ACHN (cell line): ENCODE measurements at regions not wholly inside any gene's neighbourhood (a gene's known extent, or its start where the extent isn't known, plus 50 kb on each side); places are given as distances from the start of the nearest gene placed in this dataset.
"Not testable (repeated sequence)": the region's sequence is repeated elsewhere in the genome, so short reads cannot be mapped to it uniquely, and the experiment has no call there.

ENCODE experiments used
- DNase-seq: peaks from one replicate; pipeline ENCODE4 v3.0.0-alpha.2; 2015
- in situ Hi-C: cut with HindIII; loops from 2 replicates; pipeline ENCODE4 v1.10.0; 2017; ENCODE audit warnings: low sequenced_read_pairs, low pct_ligation_motif_present, low pct_unique_long_range_greater_than_20kb

DNA sequence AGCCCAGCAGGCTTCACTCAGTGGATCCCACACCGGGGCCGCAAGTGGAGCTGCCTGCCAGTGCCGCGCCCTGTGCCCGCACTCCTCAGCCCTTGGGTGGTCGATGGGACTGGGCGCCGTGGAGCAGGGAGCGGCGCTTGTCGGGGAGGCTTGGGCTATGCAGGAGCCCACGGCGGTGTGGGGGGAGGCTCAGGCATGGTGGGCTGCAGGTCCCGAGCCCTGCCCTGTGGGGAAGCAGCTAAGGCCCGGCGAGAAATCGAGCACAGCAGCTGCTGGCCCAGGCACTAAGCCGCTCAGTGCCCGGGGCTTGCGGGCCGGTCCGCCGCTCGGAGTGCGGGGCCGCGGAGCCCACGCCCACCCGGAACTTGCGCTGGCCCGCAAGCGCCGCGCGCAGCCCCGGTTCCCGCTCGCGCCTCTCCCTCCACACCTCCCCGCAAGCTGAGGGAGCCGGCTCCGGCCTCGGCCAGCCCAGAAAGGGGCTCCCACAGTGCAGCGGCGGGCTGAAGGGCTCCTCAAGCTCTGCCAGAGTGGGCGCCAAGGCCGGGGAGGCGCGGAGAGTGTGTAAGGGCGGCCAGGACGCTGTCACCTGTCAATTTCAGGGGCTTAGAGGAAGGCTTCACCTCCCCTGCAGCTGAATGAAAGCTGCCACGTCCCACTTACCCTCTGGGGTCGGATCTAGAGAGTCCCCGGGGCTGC is 157.3 kb downstream of the LY86 start:
- DNase-seq, in situ Hi-C loops: not testable (repeated sequence)

DNA sequence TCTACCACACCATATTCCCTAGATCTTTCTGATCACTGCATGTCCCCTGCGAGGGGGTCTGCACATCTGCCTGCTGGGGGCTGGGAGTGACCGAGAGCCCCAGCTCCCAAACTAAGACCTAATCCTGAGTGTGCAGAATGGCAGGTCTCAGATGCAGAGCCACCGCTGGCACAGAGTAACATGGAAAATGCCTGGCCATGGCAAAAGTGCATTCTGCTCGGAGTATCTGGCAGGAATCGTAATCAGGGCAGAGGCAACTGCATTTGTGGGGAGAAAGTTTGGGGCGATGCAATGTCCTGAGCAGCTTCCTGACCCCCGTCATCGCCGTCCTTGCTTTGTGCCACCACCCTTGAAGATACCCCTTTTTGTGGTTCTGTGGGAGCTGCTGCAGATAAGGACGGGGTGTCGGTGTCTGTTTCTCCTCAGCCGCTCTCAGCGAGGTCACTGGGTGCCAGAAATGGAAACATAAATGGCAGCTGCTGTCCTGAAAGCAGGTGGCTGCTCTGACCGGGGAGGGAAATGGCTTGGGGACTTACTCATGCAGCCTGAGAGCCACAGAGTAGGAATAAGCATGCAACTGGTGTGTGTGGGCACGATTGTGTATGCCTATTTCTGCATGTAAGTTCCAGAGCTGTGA is 157.9 kb downstream of the LY86 start:
- in situ Hi-C loops: no loop called here

DNA sequence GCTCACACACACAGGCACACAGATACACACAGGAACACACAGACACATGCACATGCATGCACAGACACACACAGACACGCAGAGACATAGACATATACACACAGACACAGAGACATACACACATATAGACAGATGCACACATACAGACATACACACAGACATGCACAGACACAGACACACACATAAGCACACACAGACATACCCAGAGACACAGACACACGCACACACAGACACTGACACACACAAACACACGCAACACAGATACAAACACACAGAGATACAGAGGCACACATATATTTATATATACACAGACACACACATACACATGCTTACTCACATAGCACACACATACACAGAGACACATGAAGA is 158.4 kb downstream of the LY86 start:
- DNase-seq: no peak
- in situ Hi-C loops: no loop called here

More for the DNA sequence above, 157.9 kb downstream of the LY86 start:
- no peak for DNase-seq

DNA sequence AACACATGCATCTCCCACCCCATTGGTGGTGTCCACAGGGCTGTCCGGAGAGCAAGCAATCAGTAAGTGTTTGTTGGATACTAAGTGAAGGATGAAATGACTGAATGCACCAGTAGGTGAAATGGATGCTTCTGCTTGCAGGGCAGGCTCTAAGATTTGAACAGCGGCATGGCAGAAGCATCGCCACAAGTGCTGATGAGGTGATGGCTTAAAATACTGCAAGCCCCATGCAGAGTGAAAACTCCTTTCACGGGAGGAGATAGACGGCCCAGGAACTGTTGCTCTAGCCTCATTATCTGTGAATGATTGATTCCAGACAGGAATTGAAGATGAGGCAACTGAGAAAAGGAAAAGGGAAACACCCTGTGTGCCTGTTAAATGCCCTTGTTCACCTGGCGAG is 158.9 kb downstream of the LY86 start:
- DNase-seq: no peak
- in situ Hi-C loops: no loop called here

DNA sequence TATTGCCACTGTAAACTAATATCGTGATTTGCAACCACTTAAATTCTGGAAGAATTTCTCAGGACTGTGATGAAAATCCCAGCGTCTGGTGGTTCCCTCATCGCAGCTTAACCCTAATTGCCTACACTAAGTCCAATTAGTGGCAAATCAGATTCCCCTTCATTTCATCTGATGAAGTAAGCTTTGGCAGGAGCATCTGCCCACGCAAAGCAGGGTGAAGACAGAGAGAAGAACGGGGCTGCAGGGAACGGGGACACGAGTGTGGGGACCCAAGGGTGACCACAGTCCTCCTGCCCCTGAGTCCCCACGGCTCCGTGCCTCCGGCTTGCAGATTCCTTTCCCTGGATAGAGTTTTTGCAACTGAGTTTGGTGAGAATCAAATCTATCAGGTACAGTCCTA is 159.5 kb downstream of the LY86 start:
- DNase-seq: no peak
- in situ Hi-C loops: no loop called here

DNA sequence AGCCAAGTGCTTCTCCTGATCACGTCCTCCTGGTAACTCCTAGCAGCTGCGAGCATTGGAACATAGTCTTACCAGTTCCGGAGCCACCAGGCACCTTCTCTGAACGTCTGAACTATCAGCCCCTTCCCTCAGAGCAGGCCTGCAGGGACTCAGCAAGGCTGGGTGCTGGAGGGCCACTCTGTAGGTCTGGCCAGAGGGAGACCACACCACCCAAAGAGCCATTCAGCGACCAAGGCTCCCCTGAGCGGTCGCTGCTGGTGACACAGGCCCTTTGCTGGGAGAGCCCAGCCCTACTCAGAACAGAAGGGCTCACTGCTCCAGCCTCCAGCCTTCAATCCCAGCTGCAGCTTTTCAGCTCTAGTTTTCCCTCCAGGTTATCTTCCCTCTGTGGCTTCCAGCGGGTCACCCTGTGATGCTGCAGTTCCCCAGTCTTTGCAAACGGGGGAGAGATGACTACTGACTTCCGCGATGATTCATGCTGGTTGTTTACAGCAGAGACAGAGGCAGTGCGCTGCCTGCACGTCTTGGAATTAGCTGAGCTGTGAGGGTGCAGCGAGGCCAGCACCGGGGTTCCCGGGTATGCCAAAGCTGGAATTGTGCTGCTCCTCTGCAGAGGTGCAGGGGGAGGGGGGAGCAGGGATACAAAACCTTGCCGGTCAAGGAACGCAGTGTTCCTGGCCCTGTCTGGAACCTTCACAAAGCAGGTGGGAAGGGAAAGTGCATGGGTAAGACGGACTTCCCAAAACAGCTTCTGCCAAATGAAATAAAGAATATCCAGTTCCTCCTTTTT is 161.4 kb downstream of the LY86 start:
- DNase-seq: peak; percentile 64
- in situ Hi-C loops: no loop called here

DNA sequence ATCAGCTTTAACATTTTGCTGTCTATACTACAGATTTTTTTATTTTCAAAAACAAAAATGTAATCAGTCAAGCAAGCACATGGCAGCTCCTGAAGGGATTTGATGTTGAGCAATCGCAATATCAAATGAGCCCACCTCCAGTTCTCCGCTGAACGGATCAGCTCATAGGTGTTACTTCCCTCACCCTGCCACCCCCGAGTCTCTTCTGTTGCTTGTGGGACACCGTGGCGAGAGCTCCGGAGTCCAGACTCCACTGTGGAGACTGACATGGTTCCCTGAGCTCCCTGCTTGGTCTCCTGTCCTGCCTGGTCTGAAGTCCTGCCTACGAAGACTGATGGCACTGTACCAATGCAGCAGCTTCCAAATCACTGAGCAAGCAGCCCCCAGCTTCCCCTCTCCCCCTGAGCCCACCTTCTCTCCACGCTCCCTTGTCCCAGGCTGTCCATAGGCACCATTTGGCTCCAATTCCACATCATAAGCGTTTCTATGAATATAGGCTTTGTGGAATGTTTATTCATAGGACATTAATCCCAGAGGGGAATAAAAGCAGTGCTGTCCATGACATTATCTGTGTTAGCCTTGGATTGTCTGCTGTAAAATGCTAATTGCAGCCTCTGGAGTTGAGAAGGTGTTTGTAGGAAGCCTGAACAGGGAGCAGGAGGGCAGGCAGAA is 162.2 kb downstream of the LY86 start:
- no peak for DNase-seq
- in situ Hi-C loops: no loop called here

DNA sequence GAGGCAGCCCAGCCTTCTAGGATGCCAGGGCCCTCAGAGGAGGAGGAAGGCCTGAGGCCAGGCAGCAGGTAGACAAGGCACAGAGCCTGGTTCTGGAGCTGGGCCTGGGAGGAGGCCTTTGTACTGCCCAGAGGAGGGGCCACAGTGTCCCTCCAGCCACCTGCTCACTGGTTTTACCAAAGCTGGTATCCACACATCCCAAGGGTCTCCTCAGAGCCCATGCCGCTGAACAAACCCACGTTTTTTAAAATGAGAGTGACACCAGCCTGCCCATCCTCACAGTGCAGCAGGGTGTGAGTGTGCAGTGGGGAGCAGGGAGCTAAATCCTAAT is 162.7 kb downstream of the LY86 start:
- in situ Hi-C loops: no loop called here
- DNase-seq: no peak

DNA sequence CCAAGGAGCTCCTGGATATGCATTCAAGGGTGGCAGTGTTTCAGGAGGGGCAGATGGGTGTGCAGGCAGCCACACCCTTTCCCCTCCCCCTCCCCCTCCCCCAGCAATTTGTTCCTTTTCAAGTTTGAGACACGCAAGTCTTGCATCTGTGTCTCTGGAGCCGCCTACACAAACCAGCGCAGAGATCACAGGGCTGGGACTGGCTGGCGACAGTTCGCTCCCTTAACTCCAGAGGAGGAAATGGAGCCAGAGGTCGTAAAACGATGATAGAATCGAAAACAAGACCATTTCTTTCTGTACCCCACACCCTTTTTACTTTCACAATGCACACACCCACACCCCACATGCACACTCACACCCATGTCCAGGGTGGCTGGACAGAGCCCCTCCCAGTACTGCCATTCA is 163.1 kb downstream of the LY86 start:
- DNase-seq: no peak
- in situ Hi-C loops: no loop called here

DNA sequence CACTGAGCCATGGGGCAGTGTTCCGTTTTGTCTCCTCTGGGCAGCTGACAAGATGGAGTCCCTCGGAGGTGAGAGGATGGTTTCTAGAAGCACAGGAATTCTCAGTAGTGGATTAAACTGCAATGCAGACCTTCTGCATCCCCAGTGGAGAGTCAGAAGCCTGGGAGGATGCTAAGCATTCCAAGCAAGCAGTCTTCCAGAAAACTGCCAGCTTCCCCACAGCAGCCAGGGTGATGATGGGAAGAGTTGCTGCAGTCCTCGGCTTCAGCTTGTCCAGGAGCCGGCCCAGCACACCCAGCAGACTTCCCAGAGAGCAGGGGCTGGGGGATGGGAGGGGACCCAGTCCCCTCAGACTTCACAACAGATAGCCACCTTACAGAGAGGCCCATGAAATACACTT is 163.6 kb downstream of the LY86 start:
- peak; percentile 82 for DNase-seq
- in situ Hi-C loops: no loop called here

DNA sequence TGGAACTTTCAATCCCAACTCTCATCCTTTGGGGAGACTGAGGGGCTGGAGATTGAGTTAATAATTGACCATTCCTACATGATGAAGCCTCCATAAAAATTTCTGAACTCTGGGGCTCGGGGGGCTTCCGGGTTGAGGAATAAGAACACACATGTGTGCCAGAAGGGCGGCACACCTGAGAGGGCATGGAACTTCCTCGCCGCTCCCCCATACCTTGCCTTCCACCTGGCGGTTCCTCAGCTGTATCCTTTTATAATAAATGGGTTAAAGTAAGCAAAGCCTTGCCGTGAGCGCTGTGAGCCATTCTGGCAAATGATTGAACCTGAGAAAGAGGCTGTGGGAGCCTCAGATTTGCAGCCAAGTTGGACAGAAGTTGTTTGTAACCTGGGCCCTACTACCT is 164.8 kb downstream of the LY86 start:
- in situ Hi-C loops: no loop called here
- DNase-seq: no peak

DNA sequence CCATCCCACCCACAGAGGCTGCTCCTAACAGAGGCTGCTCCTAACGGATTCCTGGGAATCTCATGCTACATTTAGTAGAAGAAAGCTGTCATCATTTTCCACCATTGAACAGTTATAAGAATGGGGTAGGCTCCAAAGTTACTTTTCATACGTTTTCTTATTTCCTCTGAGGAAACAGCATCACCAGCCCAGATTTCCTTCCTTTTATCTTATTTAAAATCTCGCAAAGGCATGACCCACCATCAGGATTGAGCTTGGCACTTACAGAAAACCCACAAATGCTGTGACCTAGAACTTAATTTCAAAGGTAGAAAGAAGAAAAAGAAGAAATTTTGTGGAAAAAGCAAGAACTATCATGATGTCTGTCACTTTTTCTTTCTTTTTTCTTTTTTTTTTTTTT is 168.0 kb downstream of the LY86 start:
- in situ Hi-C loops: no loop called here

DNA sequence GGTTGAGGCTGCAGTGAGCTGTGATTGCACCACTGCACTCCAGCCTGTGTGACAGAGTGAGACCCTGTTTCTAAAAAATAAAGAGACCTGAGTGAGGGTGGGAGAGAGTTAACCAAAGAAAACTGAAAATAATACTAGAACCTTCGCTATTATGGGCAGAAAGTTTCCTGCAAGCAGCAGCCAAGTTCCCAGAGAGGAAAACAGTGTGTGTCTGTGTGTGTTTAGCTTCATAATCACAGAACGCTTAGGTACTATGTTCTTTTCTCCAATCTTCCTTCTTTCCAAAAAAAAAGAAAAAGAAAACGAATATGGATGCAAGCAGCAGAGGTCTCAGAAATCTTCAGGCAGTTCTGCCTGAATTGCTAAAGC is 170.0 kb downstream of the LY86 start:
- no peak for DNase-seq
- in situ Hi-C loops: no loop called here

More for the DNA sequence above, 168.0 kb downstream of the LY86 start:
- no peak for DNase-seq

DNA sequence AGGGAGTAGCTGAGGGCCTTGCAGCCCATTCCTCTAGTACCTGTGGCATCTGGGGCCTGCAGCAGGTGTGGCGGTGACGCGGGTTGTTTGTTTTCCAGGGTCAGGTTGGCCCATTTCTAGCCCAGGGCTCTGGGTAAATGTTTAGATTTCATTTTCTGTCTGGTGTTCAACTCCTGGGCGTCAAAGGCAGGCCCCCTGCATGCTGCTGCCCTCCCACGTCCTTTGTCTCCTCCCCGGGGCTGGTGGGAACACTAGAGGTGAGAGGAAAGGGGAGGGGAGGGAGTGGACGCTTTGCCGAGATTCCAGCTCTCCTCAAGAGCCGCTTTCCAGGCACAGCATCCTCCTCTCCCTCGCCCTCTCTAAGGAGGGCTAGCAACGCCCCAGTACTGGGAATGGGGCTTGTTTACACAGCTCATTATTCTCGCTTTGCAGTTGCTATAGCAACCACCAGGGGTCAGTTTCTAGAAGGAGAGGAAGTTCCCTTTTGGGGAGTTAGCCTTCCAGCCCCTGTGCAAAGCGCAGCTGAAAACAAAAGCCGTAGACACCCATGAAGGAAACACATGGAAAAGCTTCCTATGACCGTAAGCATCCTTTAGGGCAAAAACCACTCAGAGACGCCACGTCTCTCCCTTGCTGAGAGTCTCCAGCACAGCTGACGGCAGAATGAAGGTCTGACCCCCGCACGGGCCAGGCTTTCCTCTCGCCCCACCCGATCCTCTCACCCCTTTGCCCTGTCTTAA is 170.6 kb downstream of the LY86 start:
- in situ Hi-C loops: no loop called here
- DNase-seq: peak; percentile 33

DNA sequence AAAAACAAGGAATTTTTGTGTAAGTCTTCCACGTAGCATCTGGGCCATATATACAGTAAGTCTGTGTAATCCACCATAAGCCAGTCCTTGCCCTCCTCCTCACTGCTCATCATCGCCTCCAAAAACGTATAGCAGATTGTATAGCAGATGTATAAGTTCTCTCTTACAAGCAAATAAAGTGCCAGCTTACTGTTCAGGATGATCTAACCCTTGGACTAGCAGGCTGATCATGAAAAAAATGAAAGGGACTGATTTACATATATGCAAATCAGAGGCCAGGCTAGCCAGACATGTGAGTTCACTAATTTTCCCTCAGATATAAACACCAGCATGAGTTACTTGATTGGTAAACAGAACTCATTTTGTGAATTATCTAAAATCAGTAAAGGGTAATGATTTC is 171.5 kb downstream of the LY86 start:
- DNase-seq: no peak
- in situ Hi-C loops: no loop called here

DNA sequence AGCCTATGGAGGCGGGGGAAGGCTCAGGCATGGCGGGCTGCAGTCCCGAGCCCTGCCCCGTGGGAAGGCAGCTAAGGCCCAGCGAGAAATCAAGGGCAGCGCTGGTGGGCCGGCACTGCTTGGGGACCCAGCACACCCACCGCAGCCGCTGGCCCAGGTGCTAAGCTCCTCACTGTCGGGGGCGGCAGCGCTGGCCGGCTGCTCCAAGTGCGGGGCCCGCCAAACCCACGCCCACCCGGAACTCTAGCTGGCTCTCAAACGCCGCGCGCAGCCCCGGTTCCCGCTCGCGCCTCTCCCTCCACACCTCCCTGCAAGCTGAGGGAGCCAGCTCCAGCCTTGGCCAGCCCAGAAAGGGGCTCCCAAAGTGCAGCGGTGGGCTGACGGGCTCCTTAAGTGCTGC is 174.0 kb downstream of the LY86 start:
- in situ Hi-C loops, DNase-seq: not testable (repeated sequence)

DNA sequence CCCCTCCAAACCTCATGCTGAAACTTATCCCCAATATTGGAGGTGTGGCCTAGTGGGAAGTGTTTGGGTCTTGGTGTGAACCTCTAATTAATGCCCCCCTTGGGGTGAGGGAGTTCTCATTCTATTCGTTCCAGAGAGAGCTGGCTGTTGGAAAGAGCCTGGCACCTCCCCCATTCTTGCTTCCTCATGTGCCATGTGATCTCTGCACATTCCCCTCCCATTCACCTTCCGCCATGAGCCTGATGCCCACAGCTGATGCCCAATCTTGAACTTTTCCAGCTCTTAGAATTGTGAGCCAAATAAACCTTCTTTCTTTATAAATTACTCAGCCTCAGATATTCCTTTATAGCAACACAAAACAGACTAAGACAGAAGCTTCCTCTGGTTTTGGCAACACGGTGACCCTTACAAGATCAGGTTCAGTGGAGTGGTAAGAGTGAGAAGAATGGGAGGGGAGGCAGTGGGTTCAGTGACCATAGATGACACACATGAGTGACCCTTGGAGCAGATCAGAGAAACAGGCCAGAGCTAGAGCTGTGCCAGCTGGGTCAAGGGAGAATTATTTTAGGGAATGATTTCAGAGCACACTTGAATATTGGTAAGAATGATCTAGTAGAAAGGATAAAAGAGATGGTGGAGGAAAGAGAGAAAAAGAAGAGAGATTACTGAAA is 176.4 kb downstream of the LY86 start:
- DNase-seq: peak; percentile 48
- in situ Hi-C loops: no loop called here

DNA sequence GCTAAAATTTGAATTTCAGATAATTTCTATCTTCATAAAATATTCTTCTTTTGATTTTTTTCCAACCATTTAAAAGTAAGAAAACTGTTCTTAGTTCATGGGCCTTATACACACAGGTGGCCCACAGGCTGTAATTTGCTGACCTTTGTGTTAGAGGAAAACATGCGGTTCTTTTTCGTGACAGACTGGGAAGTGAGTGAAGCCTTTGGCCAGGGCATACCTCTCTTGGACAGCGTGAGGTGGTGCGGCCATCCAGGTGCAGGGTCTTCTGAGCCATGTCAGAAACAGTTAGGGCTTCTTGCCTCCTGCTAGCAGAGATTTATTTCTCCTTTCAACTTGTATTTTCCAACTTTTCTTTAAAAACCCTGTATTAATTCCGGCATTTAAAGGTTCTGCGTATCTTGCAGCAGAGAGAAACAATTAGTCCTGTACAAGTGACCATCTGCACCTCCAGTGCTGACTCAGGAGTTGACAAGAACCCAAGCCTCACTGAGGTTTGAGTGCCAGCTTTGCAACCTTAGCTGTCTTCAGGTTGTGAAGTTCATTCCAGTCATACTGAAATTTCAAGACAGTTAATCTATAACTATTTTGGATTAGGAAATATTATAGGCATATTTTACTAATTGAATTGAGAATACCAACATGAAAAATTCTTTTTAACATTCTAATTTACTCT is 177.8 kb downstream of the LY86 start:
- no peak for DNase-seq
- in situ Hi-C loops: no loop called here
